Hepatocyte (in vitro differentiated cells): ENCODE measurements at regions not wholly inside any gene's neighbourhood (a gene's known extent, or its start where the extent isn't known, plus 50 kb on each side); places are given as distances from the start of the nearest gene placed in this dataset.

Experiments
- EZH2 ChIP-seq: fragments of 200-600 bp; sonication (generic); IDR thresholded peaks from 2 replicates; pipeline ENCODE4 v1.6.1; 2016; ENCODE audit warnings: antibody characterized with exemption, mild to moderate bottlenecking, borderline replicate concordance
- EZH2phosphoT487 ChIP-seq: fragments of 200-600 bp; sonication (generic); IDR thresholded peaks from one replicate; pipeline ENCODE4 v1.6.1; 2018; ENCODE audit warnings: antibody characterized with exemption, mild to moderate bottlenecking, low read depth, moderate library complexity; ENCODE audit not compliant: unreplicated experiment, severe bottlenecking
- TF ChIP-seq, protein P1 (sequence below): fragments of 200-600 bp; sonication (generic); IDR thresholded peaks from 2 replicates; pipeline ENCODE4 v1.5.1; 2016; ENCODE audit warnings: antibody characterized with exemption, mild to moderate bottlenecking; ENCODE audit not compliant: poor library complexity

- TF ChIP-seq, protein P1, sequence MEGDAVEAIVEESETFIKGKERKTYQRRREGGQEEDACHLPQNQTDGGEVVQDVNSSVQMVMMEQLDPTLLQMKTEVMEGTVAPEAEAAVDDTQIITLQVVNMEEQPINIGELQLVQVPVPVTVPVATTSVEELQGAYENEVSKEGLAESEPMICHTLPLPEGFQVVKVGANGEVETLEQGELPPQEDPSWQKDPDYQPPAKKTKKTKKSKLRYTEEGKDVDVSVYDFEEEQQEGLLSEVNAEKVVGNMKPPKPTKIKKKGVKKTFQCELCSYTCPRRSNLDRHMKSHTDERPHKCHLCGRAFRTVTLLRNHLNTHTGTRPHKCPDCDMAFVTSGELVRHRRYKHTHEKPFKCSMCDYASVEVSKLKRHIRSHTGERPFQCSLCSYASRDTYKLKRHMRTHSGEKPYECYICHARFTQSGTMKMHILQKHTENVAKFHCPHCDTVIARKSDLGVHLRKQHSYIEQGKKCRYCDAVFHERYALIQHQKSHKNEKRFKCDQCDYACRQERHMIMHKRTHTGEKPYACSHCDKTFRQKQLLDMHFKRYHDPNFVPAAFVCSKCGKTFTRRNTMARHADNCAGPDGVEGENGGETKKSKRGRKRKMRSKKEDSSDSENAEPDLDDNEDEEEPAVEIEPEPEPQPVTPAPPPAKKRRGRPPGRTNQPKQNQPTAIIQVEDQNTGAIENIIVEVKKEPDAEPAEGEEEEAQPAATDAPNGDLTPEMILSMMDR, result no peak
- TF ChIP-seq EZH2phosphoT487 (no peak), EZH2 (no peak)
These were observed 153.4 kb downstream of the ZC3H11B start for GRCh38 chr1:219459351-219460080.
